ENCODE measurements at regions not wholly inside any gene's neighbourhood (a gene's known extent, or its start where the extent isn't known, plus 50 kb on each side); places are given as distances from the start of the nearest gene placed in this dataset.

DNA sequence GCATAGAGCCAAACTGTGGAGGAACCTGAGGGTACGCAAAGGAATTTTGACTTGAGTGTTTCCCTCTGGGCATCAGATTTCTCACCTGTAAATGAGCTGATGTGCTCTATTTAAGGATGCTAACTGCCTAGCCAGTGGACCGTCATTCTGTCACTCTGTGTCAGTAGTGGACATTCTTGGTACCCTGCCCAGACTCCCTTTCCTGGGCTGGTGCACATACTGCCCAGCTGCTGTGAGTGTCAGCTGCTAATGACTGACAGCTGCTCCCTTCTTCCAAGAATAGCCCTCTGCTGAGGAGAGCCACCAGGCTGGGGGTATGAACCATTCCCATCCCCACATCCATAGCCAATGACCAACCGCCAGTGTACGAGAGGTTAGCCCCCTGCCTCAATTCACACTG, 193.1 kb upstream of the DAB1 start:
- TF ChIP-seq, protein P1, sequence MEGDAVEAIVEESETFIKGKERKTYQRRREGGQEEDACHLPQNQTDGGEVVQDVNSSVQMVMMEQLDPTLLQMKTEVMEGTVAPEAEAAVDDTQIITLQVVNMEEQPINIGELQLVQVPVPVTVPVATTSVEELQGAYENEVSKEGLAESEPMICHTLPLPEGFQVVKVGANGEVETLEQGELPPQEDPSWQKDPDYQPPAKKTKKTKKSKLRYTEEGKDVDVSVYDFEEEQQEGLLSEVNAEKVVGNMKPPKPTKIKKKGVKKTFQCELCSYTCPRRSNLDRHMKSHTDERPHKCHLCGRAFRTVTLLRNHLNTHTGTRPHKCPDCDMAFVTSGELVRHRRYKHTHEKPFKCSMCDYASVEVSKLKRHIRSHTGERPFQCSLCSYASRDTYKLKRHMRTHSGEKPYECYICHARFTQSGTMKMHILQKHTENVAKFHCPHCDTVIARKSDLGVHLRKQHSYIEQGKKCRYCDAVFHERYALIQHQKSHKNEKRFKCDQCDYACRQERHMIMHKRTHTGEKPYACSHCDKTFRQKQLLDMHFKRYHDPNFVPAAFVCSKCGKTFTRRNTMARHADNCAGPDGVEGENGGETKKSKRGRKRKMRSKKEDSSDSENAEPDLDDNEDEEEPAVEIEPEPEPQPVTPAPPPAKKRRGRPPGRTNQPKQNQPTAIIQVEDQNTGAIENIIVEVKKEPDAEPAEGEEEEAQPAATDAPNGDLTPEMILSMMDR (conservative IDR thresholded peaks at IDR 0.05; ENCODE audit: control insufficient read depth, insufficient read depth, low read depth, low read length): no peak
- H3K4me3 ChIP-seq (ENCODE audit: control insufficient read depth, low read depth, low read length): no peak overlapping the region
- no peak for DNase-seq (ENCODE audit: low read depth)

DNA sequence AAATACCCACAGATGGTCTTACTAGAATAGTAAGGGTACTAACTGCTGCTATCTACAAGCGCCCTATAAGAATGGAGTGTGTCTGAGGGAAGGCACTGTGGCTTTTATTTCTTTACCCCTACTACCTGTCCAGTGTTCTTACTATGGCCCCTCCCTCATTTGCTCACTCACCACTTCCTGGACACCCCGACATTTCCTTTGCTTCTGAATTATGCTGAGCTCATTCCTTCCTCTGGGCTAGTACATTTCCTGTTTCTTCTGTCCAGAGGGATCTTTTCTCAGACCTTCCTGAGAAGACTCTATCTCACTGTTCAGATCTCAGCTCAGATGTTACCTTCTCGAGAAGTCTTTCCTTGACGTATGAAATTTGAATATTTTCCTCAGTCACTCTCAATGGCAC, 192.1 kb upstream of the DAB1 start:
- TF ChIP-seq, protein P1 (conservative IDR thresholded peaks at IDR 0.05; ENCODE audit: control insufficient read depth, insufficient read depth, low read depth, low read length): no peak
- no peak overlapping the region for H3K4me3 ChIP-seq (ENCODE audit: control insufficient read depth, low read depth, low read length)
- no peak for DNase-seq (ENCODE audit: low read depth)

DNA sequence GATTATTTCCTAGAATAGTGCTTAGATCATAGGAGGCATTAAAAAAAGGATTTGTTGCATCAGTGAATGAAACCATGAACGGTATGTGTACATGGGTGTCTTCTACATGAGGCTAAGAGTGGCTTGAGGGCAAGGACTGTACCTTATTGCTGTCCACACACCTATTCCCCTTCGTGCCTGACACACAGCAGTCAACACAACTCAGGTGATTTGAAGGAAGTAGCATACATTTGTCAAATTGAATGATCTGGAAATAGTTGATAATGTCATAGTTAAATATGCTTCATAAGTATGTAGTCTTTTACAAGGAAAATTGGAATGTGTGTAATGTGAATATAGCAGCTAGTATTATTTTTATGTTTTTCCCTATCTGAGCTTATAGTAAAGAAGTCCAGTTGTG, 189.0 kb upstream of the DAB1 start:
- DNase-seq (ENCODE audit: low read depth): no peak
- TF ChIP-seq, protein P1 (conservative IDR thresholded peaks at IDR 0.05; ENCODE audit: control insufficient read depth, insufficient read depth, low read depth, low read length): no peak
- no peak overlapping the region for H3K4me3 ChIP-seq (ENCODE audit: control insufficient read depth, low read depth, low read length)

- no peak for DNase-seq (ENCODE audit: low read depth)
- TF ChIP-seq, protein P1 (conservative IDR thresholded peaks at IDR 0.05; ENCODE audit: control insufficient read depth, insufficient read depth, low read depth, low read length): no peak
- no peak overlapping the region for H3K4me3 ChIP-seq (ENCODE audit: control insufficient read depth, low read depth, low read length)
Measured at GRCh38 chr1:57605933-57606332, 182.1 kb upstream of the DAB1 start.

- DNase-seq (ENCODE audit: low read depth): no peak
Measured at GRCh38 chr1:57603696-57604095, 179.8 kb upstream of the DAB1 start.

GRCh38 chr1:57600424-57600823, 176.6 kb upstream of the DAB1 start:
- H3K4me3 ChIP-seq (ENCODE audit: control insufficient read depth, low read depth, low read length): no peak overlapping the region
- no peak for DNase-seq (ENCODE audit: low read depth)
- TF ChIP-seq, protein P1 (conservative IDR thresholded peaks at IDR 0.05; ENCODE audit: control insufficient read depth, insufficient read depth, low read depth, low read length): no peak

More at GRCh38 chr1:57603696-57604095, 179.8 kb upstream of the DAB1 start:
- TF ChIP-seq, protein P1 (conservative IDR thresholded peaks at IDR 0.05; ENCODE audit: control insufficient read depth, insufficient read depth, low read depth, low read length): no peak
- H3K4me3 ChIP-seq (ENCODE audit: control insufficient read depth, low read depth, low read length): no peak overlapping the region

All from fibroblast of mammary gland (primary cell).